Trophoblast cell (in vitro differentiated cells and primary cell): ENCODE measurements at regions not wholly inside any gene's neighbourhood (a gene's known extent, or its start where the extent isn't known, plus 50 kb on each side); places are given as distances from the start of the nearest gene placed in this dataset.
"Not testable (repeated sequence)": the region's sequence is repeated elsewhere in the genome, so short reads cannot be mapped to it uniquely, and the experiment has no call there.

Experiments
- DNase-seq, 2 donors: peaks; one replicate each; pipeline ENCODE4 v3.0.0-alpha.2; 2016
- H2AFZ ChIP-seq: 2 replicates; pipeline ENCODE4 v1.6.1; 2013; ENCODE audit warnings: low read length, moderate library complexity, mild to moderate bottlenecking; ENCODE audit not compliant: insufficient read depth, poor library complexity
- H2AK5ac ChIP-seq: 2 replicates; pipeline ENCODE4 v1.6.1; 2013; ENCODE audit warnings: mild to moderate bottlenecking, low read length
- H2BK120ac ChIP-seq: 2 replicates; pipeline ENCODE4 v1.6.1; 2013; ENCODE audit warnings: low read length, mild to moderate bottlenecking, moderate library complexity; ENCODE audit not compliant: insufficient read depth, poor library complexity
- H2BK12ac ChIP-seq: 2 replicates; pipeline ENCODE4 v1.6.1; 2013; ENCODE audit warnings: mild to moderate bottlenecking, low read length, moderate library complexity
- H2BK5ac ChIP-seq: 2 replicates; pipeline ENCODE4 v1.6.1; 2013; ENCODE audit warnings: low read length, low read depth, moderate library complexity, mild to moderate bottlenecking; ENCODE audit not compliant: poor library complexity
- H3K14ac ChIP-seq: 2 replicates; pipeline ENCODE4 v1.6.1; 2013; ENCODE audit warnings: mild to moderate bottlenecking, low read length
- H3K18ac ChIP-seq: 2 replicates; pipeline ENCODE4 v1.6.1; 2013; ENCODE audit warnings: mild to moderate bottlenecking, low read length
- H3K23ac ChIP-seq: 2 replicates; pipeline ENCODE4 v1.6.1; 2013; ENCODE audit warnings: low read length
- H3K27ac ChIP-seq: 2 replicates; pipeline ENCODE4 v1.5.1; 2013; ENCODE audit warnings: low read depth, mild to moderate bottlenecking, inconsistent platforms, low read length, moderate library complexity
- H3K27me3 ChIP-seq: 2 replicates; pipeline ENCODE4 v1.6.1; 2013; ENCODE audit warnings: inconsistent platforms, mild to moderate bottlenecking, low read length, moderate library complexity; ENCODE audit not compliant: insufficient read depth
- H3K36me3 ChIP-seq, 2 experiments: 1 replicate in 1 of 2; 2 replicates in 1 of 2; pipeline ENCODE4 v1.6.1; 2013; ENCODE audit warnings: low read length in 2 of 2, mild to moderate bottlenecking in 2 of 2, moderate library complexity in 1 of 2; ENCODE audit not compliant: insufficient read depth in 2 of 2, control insufficient read depth in 1 of 2
- H3K4ac ChIP-seq: 2 replicates; pipeline ENCODE4 v1.6.1; 2013; ENCODE audit warnings: low read depth, mild to moderate bottlenecking, low read length, moderate library complexity
- H3K4me1 ChIP-seq, 2 experiments: 1 replicate in 1 of 2; 2 replicates in 1 of 2; pipeline ENCODE4 v1.6.1; 2013; ENCODE audit warnings: low read length in 2 of 2, mild to moderate bottlenecking in 2 of 2, moderate library complexity in 1 of 2; ENCODE audit not compliant: insufficient read depth in 2 of 2, control insufficient read depth in 1 of 2
- H3K4me2 ChIP-seq: 2 replicates; pipeline ENCODE4 v1.6.1; 2013; ENCODE audit warnings: inconsistent platforms, mild to moderate bottlenecking, low read length, moderate library complexity
- H3K4me3 ChIP-seq: 2 replicates; pipeline ENCODE4 v1.5.1; 2013; ENCODE audit warnings: mild to moderate bottlenecking, low read depth, low read length, inconsistent platforms
- H3K79me1 ChIP-seq: one replicate; pipeline ENCODE4 v1.6.1; 2013; ENCODE audit warnings: low read length
- H3K79me2 ChIP-seq: 2 replicates; pipeline ENCODE4 v1.6.1; 2013; ENCODE audit warnings: low read length, mild to moderate bottlenecking; ENCODE audit not compliant: control insufficient read depth, insufficient read depth, poor library complexity
- H3K9ac ChIP-seq: 2 replicates; pipeline ENCODE4 v1.6.1; 2013; ENCODE audit warnings: mild to moderate bottlenecking, low read length
- H3K9me3 ChIP-seq: 2 replicates; pipeline ENCODE4 v1.6.1; 2013; ENCODE audit warnings: low read depth, mild to moderate bottlenecking, control low read depth, inconsistent platforms, low read length; ENCODE audit not compliant: insufficient read depth
- H4K12ac ChIP-seq: 2 replicates; pipeline ENCODE4 v1.6.1; 2013; ENCODE audit warnings: low read depth, mild to moderate bottlenecking, low read length, moderate library complexity
- H4K8ac ChIP-seq: 2 replicates; pipeline ENCODE4 v1.6.1; 2013; ENCODE audit warnings: low read depth, mild to moderate bottlenecking, low read length, moderate library complexity
- H4K91ac ChIP-seq: one replicate; pipeline ENCODE4 v1.6.1; 2013; ENCODE audit warnings: low read depth, mild to moderate bottlenecking, low read length, moderate library complexity
- WGBS: extraction: QIAGEN DNeasy Blood & Tissue Kit; methylation state at CpG from one replicate; pipeline ENCODE4 v1.1.7; 2013; ENCODE audit warnings: missing lambda C conversion rate; ENCODE audit not compliant: insufficient read length, insufficient coverage; ENCODE audit errors: extremely low coverage; 5-methylcytosine and 5-hydroxymethylcytosine counted together

DNA sequence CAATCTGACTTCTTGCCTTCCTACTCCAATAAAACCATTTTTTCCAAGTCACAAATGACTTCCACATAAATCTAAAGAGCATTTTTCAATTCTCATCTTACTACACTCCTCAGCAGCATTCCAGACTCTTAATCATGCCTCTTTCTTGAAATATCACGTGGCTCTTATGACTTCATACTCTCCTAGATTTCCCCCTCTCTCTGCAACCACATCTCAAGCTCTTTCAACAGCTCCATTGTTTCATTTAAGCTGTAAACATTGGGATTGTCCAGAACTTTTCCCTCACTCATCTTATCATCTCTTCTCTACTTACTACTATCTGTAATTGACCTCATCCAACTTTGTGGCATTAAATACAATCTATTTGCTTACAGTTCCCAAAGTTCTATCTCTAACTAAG lies 170.6 kb upstream of the POMZP3 start:
- not testable (repeated sequence) for H3K79me2 ChIP-seq, H3K4me1 ChIP-seq, H2AFZ ChIP-seq, H3K14ac ChIP-seq, H3K4me2 ChIP-seq, H3K4ac ChIP-seq, H3K9me3 ChIP-seq, H3K27me3 ChIP-seq, DNase-seq, H3K23ac ChIP-seq, H3K18ac ChIP-seq, H2BK5ac ChIP-seq, H3K27ac ChIP-seq, H3K36me3 ChIP-seq, H3K79me1 ChIP-seq, H2BK12ac ChIP-seq, H4K8ac ChIP-seq, H4K12ac ChIP-seq, H2AK5ac ChIP-seq, H3K4me3 ChIP-seq, H3K9ac ChIP-seq, H2BK120ac ChIP-seq, H4K91ac ChIP-seq
- no CpG with 5 or more reads among the region's 1 CpG for WGBS

DNA sequence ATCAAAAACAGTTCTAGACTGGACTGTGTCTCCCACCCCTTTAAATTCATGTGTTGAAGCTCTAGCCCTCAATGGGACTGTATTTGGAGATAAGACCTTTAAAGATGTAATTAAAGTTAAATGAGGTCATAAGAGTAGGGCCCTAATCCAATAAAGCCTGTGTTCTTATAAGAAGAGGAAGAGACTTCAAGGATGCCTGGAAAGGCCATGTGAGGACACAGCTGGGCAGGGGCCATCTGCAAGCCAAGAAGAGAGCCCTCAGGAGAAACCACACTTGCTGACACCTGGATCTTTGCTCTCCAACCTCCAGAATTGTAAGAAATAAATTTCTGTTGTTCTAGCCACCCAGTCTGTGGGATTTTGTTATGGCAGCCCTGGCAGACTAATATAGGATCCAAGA lies 153.6 kb upstream of the POMZP3 start:
- H3K36me3 ChIP-seq, H4K12ac ChIP-seq, H3K4me1 ChIP-seq, H2BK12ac ChIP-seq, H2BK5ac ChIP-seq, H3K79me2 ChIP-seq, H3K4ac ChIP-seq, H4K8ac ChIP-seq, H3K27me3 ChIP-seq, H3K18ac ChIP-seq, H3K27ac ChIP-seq, H2AK5ac ChIP-seq, H4K91ac ChIP-seq, H3K9me3 ChIP-seq, H3K9ac ChIP-seq, H3K14ac ChIP-seq, H2AFZ ChIP-seq, H3K23ac ChIP-seq, H2BK120ac ChIP-seq, H3K79me1 ChIP-seq, H3K4me2 ChIP-seq, DNase-seq, H3K4me3 ChIP-seq: not testable (repeated sequence)

DNA sequence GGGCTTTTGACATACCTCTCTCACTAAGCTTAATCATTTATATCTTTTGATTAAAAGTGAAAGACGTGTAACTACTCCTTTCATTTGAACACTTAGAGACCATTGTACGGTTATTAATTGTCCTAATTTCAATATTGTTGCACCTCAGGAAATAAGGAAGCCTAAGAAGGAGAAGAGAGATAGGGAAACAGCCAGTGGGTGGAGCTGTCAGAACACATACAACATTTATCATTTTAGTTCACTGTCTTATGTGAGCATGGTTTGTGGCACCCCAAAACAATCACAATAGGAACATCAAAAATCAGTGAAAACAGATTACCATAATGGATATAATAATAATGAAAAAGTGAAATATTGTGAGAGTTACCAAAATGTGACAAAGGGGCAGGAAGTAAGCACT lies 147.2 kb upstream of the POMZP3 start:
- not testable (repeated sequence) for H4K8ac ChIP-seq, H3K4me2 ChIP-seq, DNase-seq, H3K27me3 ChIP-seq, H3K36me3 ChIP-seq, H2AFZ ChIP-seq, H2BK120ac ChIP-seq, H3K9me3 ChIP-seq, H4K91ac ChIP-seq, H3K18ac ChIP-seq, H3K23ac ChIP-seq, H2AK5ac ChIP-seq, H3K4me1 ChIP-seq, H3K79me2 ChIP-seq, H3K27ac ChIP-seq, H3K14ac ChIP-seq, H2BK12ac ChIP-seq, H4K12ac ChIP-seq, H2BK5ac ChIP-seq, H3K4me3 ChIP-seq, H3K9ac ChIP-seq, H3K79me1 ChIP-seq, H3K4ac ChIP-seq
- no CpG with 5 or more reads among the region's 2 CpGs for WGBS

DNA sequence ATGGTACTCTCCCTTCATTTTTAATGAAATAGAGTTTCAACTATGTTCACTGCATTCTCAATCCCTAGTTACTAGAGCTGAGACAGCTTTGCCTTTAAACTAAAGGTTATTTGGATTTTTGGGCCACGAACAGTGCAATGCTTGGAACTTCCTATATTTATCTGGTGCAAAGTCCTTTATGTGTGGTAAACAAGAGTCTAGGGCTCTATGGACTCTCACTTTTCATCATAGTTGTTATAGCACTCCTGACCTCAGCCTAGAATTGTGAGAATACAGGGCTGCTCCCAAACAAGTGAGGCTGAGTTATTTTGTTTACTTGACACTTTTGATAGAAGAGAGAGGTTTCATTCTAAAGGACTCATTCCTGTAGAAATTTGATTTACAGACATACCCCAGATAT lies 144.9 kb upstream of the POMZP3 start:
- not testable (repeated sequence) for H3K4me3 ChIP-seq, H3K9me3 ChIP-seq, H2BK120ac ChIP-seq, H2AK5ac ChIP-seq, H3K79me1 ChIP-seq, H2BK12ac ChIP-seq, H3K27ac ChIP-seq, H3K36me3 ChIP-seq, H4K8ac ChIP-seq, H3K4me2 ChIP-seq, H3K23ac ChIP-seq, H3K4me1 ChIP-seq, H3K79me2 ChIP-seq, DNase-seq, H3K4ac ChIP-seq, H2AFZ ChIP-seq, H3K9ac ChIP-seq, H4K91ac ChIP-seq, H2BK5ac ChIP-seq, H3K14ac ChIP-seq, H3K27me3 ChIP-seq, H4K12ac ChIP-seq, H3K18ac ChIP-seq
- no CpG with 5 or more reads among the region's 1 CpG for WGBS

DNA sequence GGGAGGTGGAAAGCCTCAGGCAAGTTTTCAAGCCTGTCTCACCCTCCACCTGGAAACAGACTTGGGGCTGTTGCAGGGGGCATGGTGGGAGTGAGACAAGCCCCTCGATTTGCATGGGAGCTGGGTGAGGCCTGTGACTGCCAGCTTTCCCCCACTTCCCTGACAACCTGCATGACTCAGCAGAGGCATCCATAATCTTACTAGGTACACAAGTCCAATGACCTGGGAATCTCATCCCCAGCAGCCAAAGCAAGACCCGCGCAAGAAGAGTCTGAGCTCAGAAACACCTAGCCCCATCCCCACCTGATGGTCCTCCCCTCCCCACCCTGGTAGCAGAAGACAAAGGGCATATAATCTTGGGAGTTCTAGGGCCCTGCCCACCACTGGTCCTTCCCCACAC lies 136.9 kb upstream of the POMZP3 start:
- not testable (repeated sequence) for H3K27ac ChIP-seq, H3K23ac ChIP-seq, H3K4me1 ChIP-seq, H2BK5ac ChIP-seq, H2AFZ ChIP-seq, DNase-seq, H3K36me3 ChIP-seq, H3K9ac ChIP-seq, H2BK120ac ChIP-seq, H4K12ac ChIP-seq, H2BK12ac ChIP-seq, H3K27me3 ChIP-seq, H3K4me2 ChIP-seq, H3K4me3 ChIP-seq, H2AK5ac ChIP-seq, H4K8ac ChIP-seq, H3K14ac ChIP-seq, H3K79me2 ChIP-seq, H3K18ac ChIP-seq, H4K91ac ChIP-seq, H3K79me1 ChIP-seq, H3K4ac ChIP-seq, H3K9me3 ChIP-seq
- WGBS: no CpG with 5 or more reads among the region's 3 CpGs
